ENCODE measurements at regions not wholly inside any gene's neighbourhood (a gene's known extent, or its start where the extent isn't known, plus 50 kb on each side); places are given as distances from the start of the nearest gene placed in this dataset.
"Not testable (repeated sequence)": the region's sequence is repeated elsewhere in the genome, so short reads cannot be mapped to it uniquely, and the experiment has no call there.

GRCh38 chr15:38997841-38998240 is 433.2 kb upstream of the RASGRP1 start:
- Histone ChIP-seq H3K4me3 (no peak overlapping the region), H3K36me3 (no peaks in the 10 kb centered on the region), H3K4me1 (peaks cover 4 to 12% of the 10 kb centered on the region in 2 donors), H3K9me3 (no peaks in the 10 kb centered on the region), H3K27ac (no peak overlapping the region), H3K27me3 (no peaks in the 10 kb centered on the region)
- no peak for ATAC-seq
- in situ Hi-C loops (cut with MboI; ENCODE audit: low sequenced_read_pairs in 4 of 4), result no loop called here
- no peak for TF ChIP-seq POLR2A (IDR thresholded peaks at IDR 0.05)
- TF ChIP-seq CTCF (IDR thresholded peaks at IDR 0.05 in 4 of 5, conservative IDR thresholded peaks at IDR 0.05 in 1 of 5), result no peak
- DNase-seq, result no peak
- intact Hi-C loops (cut with DNase I; ENCODE audit: low total_unique reads), result loop anchor here (10.0 kb wide), 2 partner anchors 133 to 183 kb away; no protein-coding TSS in a partner anchor

GRCh38 chr15:39000008-39000734 is 435.6 kb upstream of the RASGRP1 start:
- no peak overlapping the region for H3K4me3 ChIP-seq
- H3K9me3 ChIP-seq, result no peaks in the 10 kb centered on the region
- peaks cover 0 to 7% of the 10 kb centered on the region in 2 donors for H3K4me1 ChIP-seq
- intact Hi-C loops (cut with DNase I; ENCODE audit: low total_unique reads), result no loop called here
- H3K27ac ChIP-seq, result no peak overlapping the region
- no peaks in the 10 kb centered on the region for H3K36me3 ChIP-seq
- ATAC-seq (no peak), DNase-seq (no peak)
- TF ChIP-seq CTCF (IDR thresholded peaks at IDR 0.05 in 4 of 5, conservative IDR thresholded peaks at IDR 0.05 in 1 of 5) (no peak), POLR2A (IDR thresholded peaks at IDR 0.05) (no peak)
- no peaks in the 10 kb centered on the region for H3K27me3 ChIP-seq
- in situ Hi-C loops (cut with MboI; ENCODE audit: low sequenced_read_pairs in 4 of 4), result no loop called here

- ATAC-seq, result no peak
- no peak for DNase-seq
- Histone ChIP-seq H3K27ac (no peak overlapping the region), H3K9me3 (no peaks in the 10 kb centered on the region), H3K4me3 (no peak overlapping the region), H3K36me3 (no peaks in the 10 kb centered on the region), H3K27me3 (no peaks in the 10 kb centered on the region), H3K4me1 (no peaks in the 10 kb centered on the region)
- intact Hi-C loops (cut with DNase I; ENCODE audit: low total_unique reads) (no loop called here), in situ Hi-C loops (cut with MboI; ENCODE audit: low sequenced_read_pairs in 4 of 4) (no loop called here)
- TF ChIP-seq CTCF (IDR thresholded peaks at IDR 0.05 in 4 of 5, conservative IDR thresholded peaks at IDR 0.05 in 1 of 5) (no peak), POLR2A (IDR thresholded peaks at IDR 0.05) (no peak)
Observed at GRCh38 chr15:39009740-39010139, 445.1 kb upstream of the RASGRP1 start.

- intact Hi-C loops (cut with DNase I; ENCODE audit: low total_unique reads); H3K4me1 ChIP-seq; H3K9me3 ChIP-seq; H3K27me3 ChIP-seq; DNase-seq; H3K4me3 ChIP-seq; H3K36me3 ChIP-seq; ATAC-seq; H3K27ac ChIP-seq; in situ Hi-C loops (cut with MboI; ENCODE audit: low sequenced_read_pairs in 4 of 4): not testable (repeated sequence)
Observed at GRCh38 chr15:39011066-39011465, 446.5 kb upstream of the RASGRP1 start.

GRCh38 chr15:39013262-39013661 is 448.6 kb upstream of the RASGRP1 start:
- ATAC-seq (no peak), DNase-seq (no peak)
- H3K4me3 ChIP-seq, result no peak overlapping the region
- in situ Hi-C loops (cut with MboI; ENCODE audit: low sequenced_read_pairs in 4 of 4) (no loop called here), intact Hi-C loops (cut with DNase I; ENCODE audit: low total_unique reads) (no loop called here)
- TF ChIP-seq CTCF (IDR thresholded peaks at IDR 0.05 in 4 of 5, conservative IDR thresholded peaks at IDR 0.05 in 1 of 5), result no peak
- TF ChIP-seq POLR2A (IDR thresholded peaks at IDR 0.05), result no peak
- no peaks in the 10 kb centered on the region for H3K4me1 ChIP-seq
- no peaks in the 10 kb centered on the region for H3K36me3 ChIP-seq
- no peaks in the 10 kb centered on the region for H3K27me3 ChIP-seq
- H3K9me3 ChIP-seq, result no peaks in the 10 kb centered on the region
- no peak overlapping the region for H3K27ac ChIP-seq
